PC-9 (cell line): ENCODE measurements at regions not wholly inside any gene's neighbourhood (a gene's known extent, or its start where the extent isn't known, plus 50 kb on each side); places are given as distances from the start of the nearest gene placed in this dataset.

Experiments used
- BruUV-seq: library from RNA; stranded (reverse); fragments of 400-500 nt; replicated peaks from 2 replicates; lab custom pipeline; 2021; lab: Mats Ljungman, UMichigan
- CTCF ChIA-PET: fragments of 300-600 bp; sonication (Branson Sonifier 250); formaldehyde crosslinking; loops from one replicate; lab custom pipeline; 2022; ENCODE audit warnings: antibody characterized with exemption; lab: Charles Lee
- POLR2A ChIA-PET: fragments of 300-600 bp; sonication (Branson Sonifier 250); formaldehyde crosslinking; loops from one replicate; lab custom pipeline; 2022; ENCODE audit warnings: antibody characterized with exemption; ENCODE audit not compliant: unreplicated experiment; lab: Charles Lee
- DNase-seq, 2 experiments: peaks; one replicate each; pipeline versions ENCODE4 v3.0.0 to v3.0.0-alpha.2; 2015 to 2022; ENCODE audit warnings: mixed read lengths in 1 of 2
- H2AFZ ChIP-seq: fragments of 200-600 bp; sonication (generic); 2 replicates; pipeline ENCODE4 v1.8.1; 2017; ENCODE audit warnings: antibody characterized with exemption
- H3F3A ChIP-seq: fragments of 200-600 bp; sonication (generic); 2 replicates; pipeline ENCODE4 v1.8.1; 2017; ENCODE audit warnings: antibody characterized with exemption, mild to moderate bottlenecking, low read depth; ENCODE audit not compliant: insufficient read depth
- H3K27ac ChIP-seq: fragments of 200-600 bp; sonication (generic); 2 replicates; pipeline ENCODE4 v1.6.1; 2016; ENCODE audit warnings: mixed run types
- H3K27me3 ChIP-seq: fragments of 200-600 bp; sonication (generic); 2 replicates; pipeline ENCODE4 v1.6.1; 2016; ENCODE audit warnings: low read depth, mixed run types; ENCODE audit not compliant: insufficient read depth
- H3K36me3 ChIP-seq: fragments of 200-600 bp; sonication (generic); 2 replicates; pipeline ENCODE4 v1.6.1; 2016; ENCODE audit warnings: low read depth, mixed run types
- H3K4me1 ChIP-seq: fragments of 200-600 bp; sonication (generic); replicated peaks from 2 replicates; pipeline ENCODE4 v1.6.1; 2016; ENCODE audit warnings: mixed run types; ENCODE audit not compliant: insufficient read depth
- H3K4me2 ChIP-seq: fragments of 200-600 bp; sonication (generic); 2 replicates; pipeline ENCODE4 v1.6.1; 2017; ENCODE audit warnings: mixed run types
- H3K4me3 ChIP-seq: fragments of 200-600 bp; sonication (generic); 2 replicates; pipeline ENCODE4 v1.6.1; 2016; ENCODE audit warnings: mixed run types
- H3K79me2 ChIP-seq: fragments of 200-600 bp; sonication (generic); 2 replicates; pipeline ENCODE4 v1.6.1; 2017; ENCODE audit warnings: low read depth, mixed run types
- H3K9me2 ChIP-seq: fragments of 200-600 bp; sonication (generic); 2 replicates; pipeline ENCODE4 v1.8.1; 2017; ENCODE audit warnings: mild to moderate bottlenecking; ENCODE audit not compliant: insufficient read depth
- H3K9me3 ChIP-seq: fragments of 200-600 bp; sonication (generic); 2 replicates; pipeline ENCODE4 v1.8.1; 2016; ENCODE audit warnings: low read depth; ENCODE audit not compliant: insufficient read depth
- H4K20me1 ChIP-seq: fragments of 200-600 bp; sonication (generic); 2 replicates; pipeline ENCODE4 v1.8.1; 2017; ENCODE audit not compliant: insufficient read depth
- CTCF ChIP-seq: fragments of 200-600 bp; sonication (generic); conservative IDR thresholded peaks from 2 replicates; pipeline ENCODE4 v1.6.1; 2017; ENCODE audit warnings: mixed run types, antibody characterized with exemption, mild to moderate bottlenecking, moderate library complexity
- EZH2 ChIP-seq: fragments of 200-600 bp; sonication (generic); IDR thresholded peaks from 2 replicates; pipeline ENCODE4 v1.8.0; 2017; ENCODE audit warnings: antibody characterized with exemption, low read depth
- intact Hi-C: fragments of 100-400 bp; cut with micrococcal nuclease; formaldehyde crosslinking; loops from one replicate; pipeline ENCODE4 v1.10.0; 2022; ENCODE audit not compliant: unreplicated experiment

GRCh38 chr14:26130690-26131089, 467.1 kb downstream of the NOVA1 start:
- no peak overlapping the region for H3K27ac ChIP-seq
- no peak overlapping the region for H3K4me2 ChIP-seq
- no peaks in the 10 kb centered on the region for H3K27me3 ChIP-seq
- H3K79me2 ChIP-seq, result no peaks in the 10 kb centered on the region
- no peaks in the 10 kb centered on the region for H3K4me1 ChIP-seq
- BruUV-seq, result no TSS peak
- H3F3A ChIP-seq, result no peaks in the 10 kb centered on the region
- H2AFZ ChIP-seq, result no peak overlapping the region
- no peaks in the 10 kb centered on the region for H3K36me3 ChIP-seq
- no peak for TF ChIP-seq EZH2
- TF ChIP-seq CTCF, result no peak
- no peaks in the 10 kb centered on the region for H4K20me1 ChIP-seq
- intact Hi-C loops, result no loop called here
- POLR2A ChIA-PET, result no interaction called here
- CTCF ChIA-PET, result no interaction called here
- no peaks in the 10 kb centered on the region for H3K9me2 ChIP-seq
- H3K4me3 ChIP-seq, result no peak overlapping the region
- no peaks in the 10 kb centered on the region for H3K9me3 ChIP-seq
- no peak for DNase-seq

- ChIA-PET CTCF (no interaction called here), POLR2A (no interaction called here)
- no peak for DNase-seq
- H3K9me3 ChIP-seq, result no peaks in the 10 kb centered on the region
- no peak overlapping the region for H3K4me2 ChIP-seq
- H3K36me3 ChIP-seq, result no peaks in the 10 kb centered on the region
- intact Hi-C loops, result no loop called here
- H3K4me1 ChIP-seq, result no peaks in the 10 kb centered on the region
- H4K20me1 ChIP-seq, result no peaks in the 10 kb centered on the region
- BruUV-seq, result no TSS peak
- no peaks in the 10 kb centered on the region for H3K27me3 ChIP-seq
- no peaks in the 10 kb centered on the region for H3F3A ChIP-seq
- H3K27ac ChIP-seq, result no peak overlapping the region
- TF ChIP-seq EZH2 (no peak), CTCF (no peak)
- no peaks in the 10 kb centered on the region for H3K79me2 ChIP-seq
- no peak overlapping the region for H2AFZ ChIP-seq
- no peaks in the 10 kb centered on the region for H3K9me2 ChIP-seq
- no peak overlapping the region for H3K4me3 ChIP-seq
Measured at GRCh38 chr14:26128931-26129671, 468.7 kb downstream of the NOVA1 start.

DNA sequence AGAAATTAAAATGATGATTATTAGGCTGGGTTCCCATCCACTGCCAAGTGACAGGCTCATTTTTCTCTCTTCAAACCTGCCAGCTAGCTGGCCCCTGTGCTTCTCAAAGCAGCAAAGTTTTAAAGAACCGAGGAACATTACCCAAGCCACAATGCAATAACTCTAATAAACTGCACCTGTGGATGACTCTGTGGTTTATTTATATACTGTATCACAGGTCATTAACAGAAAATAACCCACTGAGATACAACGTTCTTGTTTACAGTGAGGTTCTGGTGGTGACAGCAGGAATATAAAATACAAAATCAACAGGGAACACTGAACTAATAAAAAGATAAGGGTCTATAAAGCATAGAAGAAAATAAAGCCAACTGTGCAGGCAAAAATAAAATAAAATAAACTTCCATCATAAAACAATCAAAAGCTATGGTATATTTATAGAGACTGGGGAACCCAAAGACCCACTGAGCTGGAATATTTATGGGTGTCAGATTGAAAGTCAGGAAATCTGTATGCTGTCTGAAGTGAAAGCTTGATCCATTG, 472.9 kb downstream of the NOVA1 start:
- H3K27ac ChIP-seq, result no peak overlapping the region
- H2AFZ ChIP-seq, result no peak overlapping the region
- H3K4me3 ChIP-seq, result no peak overlapping the region
- no peaks in the 10 kb centered on the region for H3K36me3 ChIP-seq
- TF ChIP-seq EZH2, result no peak
- TF ChIP-seq CTCF, result no peak
- DNase-seq, result no peak
- no peaks in the 10 kb centered on the region for H3K4me1 ChIP-seq
- H3K79me2 ChIP-seq, result no peaks in the 10 kb centered on the region
- CTCF ChIA-PET, result no interaction called here
- BruUV-seq, result no TSS peak
- H3K4me2 ChIP-seq, result no peak overlapping the region
- no peaks in the 10 kb centered on the region for H3K9me2 ChIP-seq
- H4K20me1 ChIP-seq, result no peaks in the 10 kb centered on the region
- no peaks in the 10 kb centered on the region for H3K9me3 ChIP-seq
- H3K27me3 ChIP-seq, result no peaks in the 10 kb centered on the region
- POLR2A ChIA-PET, result no interaction called here
- intact Hi-C loops, result no loop called here
- H3F3A ChIP-seq, result no peaks in the 10 kb centered on the region
